Heart left ventricle (tissue), 13 donors: ENCODE measurements at regions not wholly inside any gene's neighbourhood (a gene's known extent, or its start where the extent isn't known, plus 50 kb on each side); places are given as distances from the start of the nearest gene placed in this dataset.

ENCODE experiments used
- CTCF ChIP-seq, 12 donors: fragments of 200-600 bp; sonication (generic) in 4 of 12; IDR thresholded peaks; one replicate each; pipeline versions ENCODE4 v1.5.0 to v1.8.0; 2018 to 2022; ENCODE audit warnings: antibody characterized with exemption in 12 of 12, mild to moderate bottlenecking in 5 of 12
- POLR2A ChIP-seq, 2 donors: fragments of 450-650 bp; IDR thresholded peaks; one replicate each; pipeline ENCODE4 v1.6.1; 2017; ENCODE audit warnings: antibody characterized with exemption in 2 of 2, mild to moderate bottlenecking in 2 of 2, moderate library complexity in 2 of 2
- donor health status: ischemic (EF 13 %, LVEDD 7.1; RV severe dilation, severe dysfunction).
- donor health status: DM: no; HTN: yes; CAD: no.
- donor health status: DM: no; HTN: no; CAD: no.
- donor health status: ischemic (EF 25% LVEDD 6.9; RV normal size, moderate dysfunction).
- donor health status: ischemic (EF 25% LVEDD 5.7; RV mildly dilated, moderate dysfunction).
- donor health status: ischemic (EF 35%, LVEDD 5.7; RV mildly dilated, moderate dysfunction).
- donor health status: nonischemic (EF 11% LVEDD 7.7; RV severe dilation, severe dysfunction).
- donor health status: DM: yes; HTN: yes; CAD: no.
- donor health status: PGD.
- donor health status: ischemic (EF 29% LVEDD 5.4; RV normal size, mild dysfunction).
- donor health status: nonischemic (EF 23%, LVEDD 6.1; RV moderate dilation, normal function).

GRCh38 chr3:44098656-44099415 lies 142.8 kb upstream of the TOPAZ1 start:
- no peak for TF ChIP-seq CTCF (IDR thresholded peaks at IDR 0.05)
- TF ChIP-seq POLR2A (IDR thresholded peaks at IDR 0.05): no peak
